Astrocyte (in vitro differentiated cells and primary cell): ENCODE measurements at regions not wholly inside any gene's neighbourhood (a gene's known extent, or its start where the extent isn't known, plus 50 kb on each side); places are given as distances from the start of the nearest gene placed in this dataset.
"Not testable (repeated sequence)": the region's sequence is repeated elsewhere in the genome, so short reads cannot be mapped to it uniquely, and the experiment has no call there.

Source experiments
- DNase-seq: peaks from one replicate; pipeline ENCODE4 v3.0.0-alpha.2; 2010; ENCODE audit warnings: low read depth
- FAIRE-seq: peaks from 2 replicates; lab custom pipeline; 2011; peaks lifted over from hg19 to GRCh38; lab: Jason Lieb, UNC
- H2AFZ ChIP-seq: 2 replicates; pipeline ENCODE4 v1.6.0; 2012; ENCODE audit warnings: low read depth, low read length, inconsistent platforms
- H3K27ac ChIP-seq: 2 replicates; pipeline ENCODE4 v1.5.1; 2011; ENCODE audit warnings: low read depth, low read length, inconsistent platforms
- H3K27me3 ChIP-seq: 2 replicates; pipeline ENCODE4 v1.6.0; 2011; ENCODE audit warnings: low read length, inconsistent platforms; ENCODE audit not compliant: insufficient read depth
- H3K36me3 ChIP-seq: 2 replicates; pipeline ENCODE4 v1.5.1; 2011; ENCODE audit warnings: low read length, inconsistent platforms; ENCODE audit not compliant: insufficient read depth
- H3K4me1 ChIP-seq: 2 replicates; pipeline ENCODE4 v1.5.1; 2011; ENCODE audit warnings: low read length, inconsistent platforms; ENCODE audit not compliant: insufficient read depth
- H3K4me2 ChIP-seq: 2 replicates; pipeline ENCODE4 v1.6.0; 2012; ENCODE audit warnings: low read length, inconsistent platforms
- H3K4me3 ChIP-seq: 2 replicates; pipeline ENCODE4 v1.5.1; 2011; ENCODE audit warnings: low read depth, mild to moderate bottlenecking, low read length, inconsistent platforms; ENCODE audit not compliant: insufficient read depth
- H3K79me2 ChIP-seq: 2 replicates; pipeline ENCODE4 v1.6.0; 2012; ENCODE audit warnings: mild to moderate bottlenecking, low read length, inconsistent platforms; ENCODE audit not compliant: insufficient read depth
- H3K9ac ChIP-seq: 2 replicates; pipeline ENCODE4 v1.6.0; 2012; ENCODE audit warnings: mild to moderate bottlenecking, low read length, inconsistent platforms
- H3K9me3 ChIP-seq: 2 replicates; pipeline ENCODE4 v1.5.1; 2012; ENCODE audit warnings: low read depth, mild to moderate bottlenecking, low read length, inconsistent platforms; ENCODE audit not compliant: insufficient read depth
- H4K20me1 ChIP-seq: 2 replicates; pipeline ENCODE4 v1.6.0; 2012; ENCODE audit warnings: low read length, inconsistent platforms; ENCODE audit not compliant: insufficient read depth
- H3K27ac Mint-ChIP-seq: one replicate; pipeline ENCODE4 v1.8.0; 2021; ENCODE audit warnings: mild to moderate bottlenecking, mixed read lengths; ENCODE audit not compliant: unreplicated experiment
- H3K27me3 Mint-ChIP-seq: one replicate; pipeline ENCODE4 v1.8.0; 2021; ENCODE audit warnings: low read depth, mixed read lengths; ENCODE audit not compliant: unreplicated experiment
- H3K36me3 Mint-ChIP-seq: one replicate; pipeline ENCODE4 v1.8.0; 2021; ENCODE audit warnings: low read depth, mixed read lengths; ENCODE audit not compliant: unreplicated experiment
- H3K4me1 Mint-ChIP-seq: one replicate; pipeline ENCODE4 v1.8.0; 2021; ENCODE audit warnings: low read depth, mixed read lengths; ENCODE audit not compliant: unreplicated experiment
- H3K4me3 Mint-ChIP-seq: one replicate; pipeline ENCODE4 v1.8.0; 2021; ENCODE audit warnings: mild to moderate bottlenecking, moderate library complexity, mixed read lengths; ENCODE audit not compliant: unreplicated experiment
- H3K9me3 Mint-ChIP-seq: one replicate; pipeline ENCODE4 v1.8.0; 2021; ENCODE audit warnings: mild to moderate bottlenecking, mixed read lengths; ENCODE audit not compliant: unreplicated experiment
- EZH2 ChIP-seq: IDR thresholded peaks from 2 replicates; pipeline ENCODE4 v1.6.1; 2012; ENCODE audit warnings: mild to moderate bottlenecking, low read length, inconsistent platforms; ENCODE audit not compliant: insufficient read depth
- TF ChIP-seq, protein P1 (sequence below): IDR thresholded peaks from 2 replicates; pipeline ENCODE4 v1.5.1; 2011; ENCODE audit warnings: low read depth, mild to moderate bottlenecking, inconsistent platforms, low read length, moderate library complexity; ENCODE audit not compliant: insufficient read depth

DNA sequence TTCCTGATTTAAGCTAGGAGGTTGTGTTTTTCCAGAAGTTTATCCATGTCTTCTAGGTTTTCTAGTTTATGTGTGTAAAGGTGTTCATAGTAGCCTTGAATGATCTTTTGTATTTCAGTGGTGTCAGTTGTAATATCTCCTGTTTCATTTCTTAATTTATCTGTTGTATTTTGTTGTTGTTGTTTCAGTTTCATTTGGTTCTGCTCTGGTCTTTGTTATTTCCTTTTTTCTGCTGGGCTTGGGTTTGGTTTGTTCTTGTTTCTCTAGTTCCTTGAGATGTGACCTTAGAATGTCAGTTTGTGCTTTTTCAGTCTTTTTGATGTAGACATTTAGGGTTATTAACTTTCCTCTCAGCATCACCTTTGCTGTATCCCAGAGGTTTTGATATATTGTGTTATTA is 62.8 kb downstream of the SCP2D1 start:
- not testable (repeated sequence) for H3K4me3 Mint-ChIP-seq, FAIRE-seq, H3K36me3 ChIP-seq, H3K4me2 ChIP-seq, H3K4me1 Mint-ChIP-seq, H3K9ac ChIP-seq, H3K79me2 ChIP-seq, H3K27me3 Mint-ChIP-seq, H3K36me3 Mint-ChIP-seq, H3K27ac Mint-ChIP-seq, H4K20me1 ChIP-seq, H3K4me1 ChIP-seq, H3K9me3 ChIP-seq, H2AFZ ChIP-seq, H3K27me3 ChIP-seq, DNase-seq, H3K4me3 ChIP-seq, H3K27ac ChIP-seq
- peaks cover 12% of the 10 kb centered on the region for H3K9me3 Mint-ChIP-seq

DNA sequence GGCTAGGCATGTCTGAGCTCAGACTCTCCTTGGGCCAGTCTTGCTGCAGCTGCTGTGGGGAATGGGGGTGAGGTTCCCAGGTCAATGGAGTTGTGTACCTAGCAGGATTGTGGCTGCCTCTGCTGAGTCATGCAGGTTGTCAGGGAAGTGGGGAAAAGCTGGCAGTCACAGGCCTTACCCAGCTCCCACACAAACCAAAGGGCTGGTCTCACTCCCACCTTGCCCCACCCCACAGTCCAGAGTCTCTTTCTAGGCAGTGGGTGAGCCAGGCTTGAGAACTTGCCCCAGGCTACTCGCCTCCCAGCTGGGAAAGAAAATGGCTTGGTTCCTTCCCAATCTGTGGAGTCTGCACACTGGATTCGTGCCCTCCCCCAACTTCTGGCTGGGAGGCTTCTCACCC is 65.7 kb downstream of the SCP2D1 start:
- Mint-ChIP-seq H3K4me1 (no peaks in the 10 kb centered on the region), H3K27ac (peak overlapping the region; percentile 9), H3K27me3 (no peaks in the 10 kb centered on the region), H3K4me3 (no peak overlapping the region), H3K36me3 (no peaks in the 10 kb centered on the region), H3K9me3 (peaks cover 6% of the 10 kb centered on the region)
- H2AFZ ChIP-seq = no peak overlapping the region
- TF ChIP-seq EZH2 = no peak
- TF ChIP-seq, protein P1, sequence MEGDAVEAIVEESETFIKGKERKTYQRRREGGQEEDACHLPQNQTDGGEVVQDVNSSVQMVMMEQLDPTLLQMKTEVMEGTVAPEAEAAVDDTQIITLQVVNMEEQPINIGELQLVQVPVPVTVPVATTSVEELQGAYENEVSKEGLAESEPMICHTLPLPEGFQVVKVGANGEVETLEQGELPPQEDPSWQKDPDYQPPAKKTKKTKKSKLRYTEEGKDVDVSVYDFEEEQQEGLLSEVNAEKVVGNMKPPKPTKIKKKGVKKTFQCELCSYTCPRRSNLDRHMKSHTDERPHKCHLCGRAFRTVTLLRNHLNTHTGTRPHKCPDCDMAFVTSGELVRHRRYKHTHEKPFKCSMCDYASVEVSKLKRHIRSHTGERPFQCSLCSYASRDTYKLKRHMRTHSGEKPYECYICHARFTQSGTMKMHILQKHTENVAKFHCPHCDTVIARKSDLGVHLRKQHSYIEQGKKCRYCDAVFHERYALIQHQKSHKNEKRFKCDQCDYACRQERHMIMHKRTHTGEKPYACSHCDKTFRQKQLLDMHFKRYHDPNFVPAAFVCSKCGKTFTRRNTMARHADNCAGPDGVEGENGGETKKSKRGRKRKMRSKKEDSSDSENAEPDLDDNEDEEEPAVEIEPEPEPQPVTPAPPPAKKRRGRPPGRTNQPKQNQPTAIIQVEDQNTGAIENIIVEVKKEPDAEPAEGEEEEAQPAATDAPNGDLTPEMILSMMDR = no peak
- FAIRE-seq (no peak), DNase-seq (no peak)
- no peak overlapping the region for H3K4me3 ChIP-seq
- no peaks in the 10 kb centered on the region for H3K36me3 ChIP-seq
- H3K9ac ChIP-seq = no peak overlapping the region
- H3K79me2 ChIP-seq = no peaks in the 10 kb centered on the region
- peaks cover 5% of the 10 kb centered on the region for H3K9me3 ChIP-seq
- no peak overlapping the region for H3K4me2 ChIP-seq
- H4K20me1 ChIP-seq = no peaks in the 10 kb centered on the region
- no peaks in the 10 kb centered on the region for H3K27me3 ChIP-seq
- no peaks in the 10 kb centered on the region for H3K4me1 ChIP-seq
- H3K27ac ChIP-seq = no peak overlapping the region

DNA sequence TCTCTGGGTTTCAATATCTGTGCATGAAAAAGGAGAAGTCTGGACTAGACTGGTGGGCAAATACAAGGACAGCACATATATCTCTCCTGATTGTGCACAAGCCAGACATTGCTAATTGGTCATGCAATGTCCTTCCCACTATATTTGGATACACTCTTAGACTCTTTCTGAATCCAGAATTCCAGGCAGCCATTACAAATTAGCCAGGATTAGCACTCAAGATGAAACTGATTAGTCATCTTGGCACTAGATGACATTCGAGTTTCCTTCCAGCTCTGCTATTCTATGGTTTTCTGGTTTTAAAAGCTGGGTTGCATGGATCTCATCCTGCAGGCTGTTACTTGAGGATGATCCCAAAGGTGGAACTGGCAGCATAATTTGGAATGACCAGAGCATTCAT is 73.2 kb downstream of the SCP2D1 start:
- no peaks in the 10 kb centered on the region for H3K9me3 ChIP-seq
- no peak overlapping the region for H2AFZ ChIP-seq
- H3K4me1 ChIP-seq = no peaks in the 10 kb centered on the region
- H3K79me2 ChIP-seq = no peaks in the 10 kb centered on the region
- H3K27me3 ChIP-seq = no peaks in the 10 kb centered on the region
- H3K27me3 Mint-ChIP-seq = no peaks in the 10 kb centered on the region
- H3K4me2 ChIP-seq = no peak overlapping the region
- TF ChIP-seq EZH2 = no peak
- TF ChIP-seq, protein P1 = no peak
- H3K36me3 ChIP-seq = no peaks in the 10 kb centered on the region
- H4K20me1 ChIP-seq = no peaks in the 10 kb centered on the region
- H3K4me3 ChIP-seq = no peak overlapping the region
- H3K4me3 Mint-ChIP-seq = no peak overlapping the region
- H3K4me1 Mint-ChIP-seq = no peaks in the 10 kb centered on the region
- H3K9ac ChIP-seq = no peak overlapping the region
- no peak overlapping the region for H3K27ac Mint-ChIP-seq
- H3K36me3 Mint-ChIP-seq = no peaks in the 10 kb centered on the region
- no peak for DNase-seq
- no peak overlapping the region for H3K27ac ChIP-seq
- H3K9me3 Mint-ChIP-seq = no peaks in the 10 kb centered on the region
- FAIRE-seq = no peak
